ENCODE measurements at regions not wholly inside any gene's neighbourhood (a gene's known extent, or its start where the extent isn't known, plus 50 kb on each side); places are given as distances from the start of the nearest gene placed in this dataset.

DNA sequence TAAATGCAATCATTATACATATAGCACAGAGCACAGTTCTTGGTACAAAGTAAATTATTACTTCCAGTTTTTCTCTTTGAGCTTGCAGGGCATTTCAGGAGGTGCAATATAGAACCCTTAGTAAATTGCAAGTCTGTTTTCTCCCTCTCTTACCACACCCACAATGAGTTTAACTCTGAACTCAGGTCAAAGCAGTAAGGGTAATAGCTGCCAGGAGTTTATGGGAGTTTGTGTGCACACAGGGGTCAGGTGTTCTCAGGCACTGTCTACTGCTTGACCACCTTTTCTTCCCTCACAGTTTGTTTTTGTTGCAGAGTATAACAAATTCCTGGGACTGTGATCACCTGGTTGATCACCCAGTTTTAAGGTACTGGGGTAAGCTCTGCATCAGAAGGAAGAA is 478.5 kb upstream of the TENM4 start (continued):
- TF ChIP-seq, protein P1, sequence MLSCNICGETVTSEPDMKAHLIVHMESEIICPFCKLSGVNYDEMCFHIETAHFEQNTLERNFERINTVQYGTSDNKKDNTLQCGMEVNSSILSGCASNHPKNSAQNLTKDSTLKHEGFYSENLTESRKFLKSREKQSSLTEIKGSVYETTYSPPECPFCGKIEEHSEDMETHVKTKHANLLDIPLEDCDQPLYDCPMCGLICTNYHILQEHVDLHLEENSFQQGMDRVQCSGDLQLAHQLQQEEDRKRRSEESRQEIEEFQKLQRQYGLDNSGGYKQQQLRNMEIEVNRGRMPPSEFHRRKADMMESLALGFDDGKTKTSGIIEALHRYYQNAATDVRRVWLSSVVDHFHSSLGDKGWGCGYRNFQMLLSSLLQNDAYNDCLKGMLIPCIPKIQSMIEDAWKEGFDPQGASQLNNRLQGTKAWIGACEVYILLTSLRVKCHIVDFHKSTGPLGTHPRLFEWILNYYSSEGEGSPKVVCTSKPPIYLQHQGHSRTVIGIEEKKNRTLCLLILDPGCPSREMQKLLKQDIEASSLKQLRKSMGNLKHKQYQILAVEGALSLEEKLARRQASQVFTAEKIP (CRISPR knock-in tag; IDR thresholded peaks at IDR 0.05; ENCODE audit: borderline replicate concordance): no peak
- TF ChIP-seq MED1 (CRISPR knock-in tag; IDR thresholded peaks at IDR 0.05) (no peak), ADNP (CRISPR knock-in tag; IDR thresholded peaks at IDR 0.05) (no peak), SOX5 (CRISPR knock-in tag; IDR thresholded peaks at IDR 0.05; ENCODE audit: borderline replicate concordance) (no peak)

GRCh38 chr11:79918846-79919245 is 478.0 kb upstream of the TENM4 start:
- Histone ChIP-seq H3K36me3 (replicated peaks in 1 of 2; ENCODE audit: control insufficient read depth in 1 of 2, insufficient read depth in 2 of 2, low read length in 2 of 2) (no peaks in the 10 kb centered on the region), H3K4me3 (replicated peaks in 1 of 3; ENCODE audit: insufficient read depth in 1 of 3, low read depth in 2 of 3, low read length in 3 of 3) (no peak overlapping the region), H3K9me3 (ENCODE audit: low read length) (no peaks in the 10 kb centered on the region), H3K9ac (ENCODE audit: insufficient read depth, low read depth, low read length) (no peak overlapping the region), H3K4me2 (ENCODE audit: low read depth, low read length) (no peak overlapping the region), H3K27me3 (ENCODE audit: control insufficient read depth in 1 of 2, insufficient read depth in 2 of 2, low read length in 2 of 2) (no peaks in the 10 kb centered on the region), H3K4me1 (ENCODE audit: insufficient read depth, low read length) (no peaks in the 10 kb centered on the region), H3K79me2 (ENCODE audit: insufficient read depth, low read length) (no peaks in the 10 kb centered on the region), H3K27ac (ENCODE audit: extremely low read length, insufficient read depth, low read length) (no peak overlapping the region), H4K20me1 (ENCODE audit: insufficient read depth, low read length) (no peaks in the 10 kb centered on the region), H2AFZ (ENCODE audit: low read length) (no peak overlapping the region)
- CTCF ChIA-PET (ENCODE audit: low intra/inter-chr PET ratio, low total read pairs): no interaction called here
- in situ Hi-C loops (cut with HindIII; ENCODE audit: extremely low pct_ligation_motif_present, low pct_unique_long_range_greater_than_20kb): no loop called here
- ATAC-seq (no peak), DNase-seq (ENCODE audit: low spot score) (no peak), FAIRE-seq (no peak)
- TF ChIP-seq, protein P2, sequence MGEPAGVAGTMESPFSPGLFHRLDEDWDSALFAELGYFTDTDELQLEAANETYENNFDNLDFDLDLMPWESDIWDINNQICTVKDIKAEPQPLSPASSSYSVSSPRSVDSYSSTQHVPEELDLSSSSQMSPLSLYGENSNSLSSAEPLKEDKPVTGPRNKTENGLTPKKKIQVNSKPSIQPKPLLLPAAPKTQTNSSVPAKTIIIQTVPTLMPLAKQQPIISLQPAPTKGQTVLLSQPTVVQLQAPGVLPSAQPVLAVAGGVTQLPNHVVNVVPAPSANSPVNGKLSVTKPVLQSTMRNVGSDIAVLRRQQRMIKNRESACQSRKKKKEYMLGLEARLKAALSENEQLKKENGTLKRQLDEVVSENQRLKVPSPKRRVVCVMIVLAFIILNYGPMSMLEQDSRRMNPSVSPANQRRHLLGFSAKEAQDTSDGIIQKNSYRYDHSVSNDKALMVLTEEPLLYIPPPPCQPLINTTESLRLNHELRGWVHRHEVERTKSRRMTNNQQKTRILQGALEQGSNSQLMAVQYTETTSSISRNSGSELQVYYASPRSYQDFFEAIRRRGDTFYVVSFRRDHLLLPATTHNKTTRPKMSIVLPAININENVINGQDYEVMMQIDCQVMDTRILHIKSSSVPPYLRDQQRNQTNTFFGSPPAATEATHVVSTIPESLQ (CRISPR knock-in tag; conservative IDR thresholded peaks at IDR 0.05): no peak
- TF ChIP-seq TBX3 (IDR thresholded peaks at IDR 0.05; ENCODE audit: borderline replicate concordance): no peak
- POLR2A ChIA-PET: no interaction called here
- intact Hi-C loops (cut with micrococcal nuclease; ENCODE audit: unreplicated experiment): no loop called here
- BruUV-seq (replicated peaks): no TSS peak
- WGBS (ENCODE audit: low lambda C conversion rate): 0% methylated on average over 1 of the region's 1 CpG
